Fibroblast of the conjunctiva (primary cell): ENCODE measurements at regions not wholly inside any gene's neighbourhood (a gene's known extent, or its start where the extent isn't known, plus 50 kb on each side); places are given as distances from the start of the nearest gene placed in this dataset.
"Not testable (repeated sequence)": the region's sequence is repeated elsewhere in the genome, so short reads cannot be mapped to it uniquely, and the experiment has no call there.

ENCODE experiments used
- DNase-seq: peaks from one replicate; pipeline ENCODE4 v3.0.0-alpha.2; 2010; ENCODE audit warnings: low read depth

DNA sequence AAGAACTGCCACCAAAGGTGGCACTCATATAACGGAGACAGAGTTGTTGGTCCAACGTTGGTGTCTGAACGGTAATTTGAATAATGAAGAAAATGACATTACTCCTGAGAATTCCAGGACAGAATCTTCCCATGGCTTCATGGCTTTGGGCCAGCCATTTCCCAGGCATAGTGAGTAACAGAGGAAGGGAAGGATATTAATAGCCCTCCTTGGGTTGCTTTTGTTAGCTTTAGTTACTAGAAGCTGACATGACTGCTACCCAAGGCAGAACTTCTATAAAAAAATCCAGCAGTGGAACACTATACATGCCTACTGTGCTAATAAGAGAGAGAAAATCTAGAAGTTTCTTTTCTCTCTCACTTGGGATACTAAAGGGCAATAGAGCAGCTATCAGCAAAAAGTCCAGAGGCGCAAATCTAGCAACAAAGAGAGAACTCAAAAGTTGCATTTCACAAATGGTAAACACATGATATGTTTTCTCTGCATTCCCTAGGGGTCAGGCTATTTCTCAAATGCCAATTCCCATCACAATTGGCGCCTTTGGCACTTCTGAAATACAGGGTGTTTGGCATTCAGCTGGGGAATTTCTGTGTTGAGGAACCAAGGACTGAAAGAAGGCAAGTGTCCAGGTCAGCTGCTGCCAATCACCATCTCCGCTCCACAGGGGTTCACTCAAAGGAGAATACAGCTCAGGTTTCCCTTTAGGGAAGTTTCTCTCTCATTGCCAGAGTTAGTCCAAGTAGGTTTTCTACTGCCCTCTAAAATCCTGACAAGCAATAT, 160.8 kb upstream of the KYNU start:
- DNase-seq = no peak

DNA sequence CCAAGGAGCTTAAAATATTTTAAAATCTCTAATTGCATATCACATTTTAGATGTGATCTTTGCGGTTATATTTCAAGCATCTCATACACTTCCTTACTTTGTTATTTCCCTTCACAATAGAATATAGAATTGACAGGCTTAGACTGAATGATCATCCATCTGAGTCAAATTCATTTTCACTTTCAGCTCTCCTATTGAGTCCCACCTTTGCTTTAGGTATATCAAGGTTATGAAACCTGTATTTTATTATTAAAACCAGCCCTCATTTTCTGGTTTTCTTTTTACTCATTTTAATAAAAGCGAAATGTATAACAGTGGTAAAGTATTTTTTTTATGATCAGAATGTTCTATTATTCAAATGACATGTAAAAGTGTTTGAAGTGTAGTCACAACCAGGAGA, 162.9 kb upstream of the KYNU start:
- DNase-seq = no peak

DNA sequence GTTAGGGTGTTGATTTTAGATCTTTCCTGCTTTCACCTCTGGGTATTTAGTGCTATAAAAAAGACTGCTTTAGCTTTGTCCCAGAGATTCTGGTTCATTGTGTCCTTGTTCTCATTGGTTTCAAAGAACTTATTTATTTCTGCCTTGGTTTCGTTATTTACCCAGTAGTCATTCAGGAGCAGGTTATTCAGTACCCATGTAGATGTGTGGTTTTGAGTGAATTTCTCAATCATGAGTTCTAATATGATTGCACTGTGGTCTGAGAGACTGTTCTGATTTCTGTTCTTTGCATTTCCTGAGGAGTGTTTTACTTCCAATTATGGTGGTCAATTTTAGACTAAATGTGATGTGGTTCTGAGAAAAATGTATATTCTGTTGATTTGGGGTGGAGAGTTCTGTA, 167.1 kb upstream of the KYNU start:
- no peak for DNase-seq

DNA sequence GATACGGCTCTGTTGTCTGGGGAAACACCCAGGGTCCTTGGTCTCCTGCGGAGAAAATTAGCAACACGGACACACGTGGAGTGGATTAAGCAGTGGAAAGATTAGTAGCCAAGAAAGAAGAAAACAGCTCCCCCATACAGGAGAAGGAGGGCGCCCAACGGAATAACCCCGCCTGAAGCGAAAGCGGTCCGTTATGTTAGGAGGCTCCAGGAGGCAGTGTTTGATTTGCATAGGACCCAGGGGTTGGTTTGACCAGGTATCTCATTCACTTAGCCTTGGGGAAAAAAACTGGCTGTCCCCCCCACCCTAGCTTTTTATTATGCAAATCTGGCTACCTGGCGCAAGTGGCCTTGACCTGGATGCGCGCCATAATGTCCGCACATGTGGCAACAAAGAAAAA, 170.1 kb upstream of the KYNU start:
- DNase-seq = no peak

DNA sequence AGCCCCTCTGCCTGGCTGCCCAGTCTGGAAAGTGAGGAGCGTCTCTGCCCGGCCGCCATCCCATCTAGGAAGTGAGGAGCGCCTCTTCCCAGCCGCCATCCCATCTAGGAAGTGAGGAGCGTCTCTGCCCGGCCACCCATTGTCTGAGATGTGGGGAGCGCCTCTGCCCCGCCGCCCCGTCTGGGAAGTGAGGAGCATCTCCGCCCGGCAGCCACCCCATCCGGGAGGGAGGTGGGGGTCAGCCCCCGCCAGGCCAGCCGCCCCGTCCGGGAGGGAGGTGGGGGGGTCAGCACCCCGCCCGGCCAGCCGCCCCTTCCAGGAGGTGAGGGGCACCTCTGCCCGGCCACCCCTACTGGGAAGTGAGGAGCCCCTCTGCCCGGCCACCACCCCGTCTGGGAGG, 175.1 kb upstream of the KYNU start:
- DNase-seq = not testable (repeated sequence)

DNA sequence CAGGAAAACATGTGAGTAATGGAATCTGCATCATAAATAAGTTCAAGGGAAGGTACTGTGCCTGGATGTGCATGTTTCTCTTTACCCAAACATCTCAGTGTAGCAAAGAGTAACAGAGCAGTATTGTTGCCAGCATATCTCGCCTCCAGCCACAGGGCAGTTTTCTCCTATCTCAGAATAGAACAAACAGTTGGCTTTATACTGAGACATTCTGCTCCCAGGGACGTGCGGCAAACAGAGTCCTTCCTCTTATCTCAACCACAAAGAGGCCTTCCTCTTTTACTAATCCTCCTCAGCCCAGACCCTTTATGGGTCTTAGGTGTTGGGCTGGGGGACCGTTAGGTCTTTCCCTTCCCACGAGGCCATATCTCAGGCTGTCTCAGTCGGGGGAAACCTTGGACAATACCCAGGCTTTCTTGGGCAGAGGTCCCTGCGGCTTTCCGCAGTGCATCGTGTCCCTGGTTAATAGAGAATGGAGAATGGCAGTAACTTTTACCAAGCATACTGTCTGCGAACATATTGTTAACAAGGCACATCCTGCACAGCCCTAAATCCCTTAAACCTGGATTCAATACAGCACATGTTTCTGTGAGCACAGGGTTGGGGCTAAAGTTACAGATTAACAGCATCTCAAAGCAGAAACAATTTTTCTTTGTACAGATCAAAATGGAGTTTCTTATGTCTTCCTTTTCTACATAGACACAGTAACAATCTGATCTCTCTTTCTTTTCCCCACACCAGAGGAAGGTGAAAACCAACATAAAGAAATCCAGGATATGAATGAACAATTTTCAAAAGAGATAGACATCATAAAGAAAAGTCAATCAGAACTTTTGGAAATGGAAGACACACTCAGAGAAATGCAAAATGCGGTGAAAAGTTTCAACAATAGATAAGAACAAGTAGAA, 181.9 kb upstream of the KYNU start:
- DNase-seq = not testable (repeated sequence)

DNA sequence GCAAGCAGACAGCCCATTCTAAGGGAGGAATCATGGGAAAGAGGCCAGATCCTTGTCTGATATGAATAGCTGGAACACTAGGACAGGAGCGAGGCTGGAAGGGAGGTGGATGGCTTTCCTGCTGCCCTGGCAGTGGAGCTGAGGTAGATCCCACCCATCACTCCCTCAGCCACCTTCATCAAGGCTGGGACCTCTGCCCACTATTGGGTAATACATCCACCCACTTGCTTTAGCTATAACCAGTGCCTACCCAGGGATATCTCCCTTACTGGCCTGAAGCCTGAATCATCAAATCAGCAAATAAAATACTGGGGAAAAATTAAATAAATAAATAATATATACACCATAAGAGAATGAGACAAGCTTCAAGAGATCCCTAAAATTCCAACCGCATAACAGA, 183.2 kb upstream of the KYNU start:
- no peak for DNase-seq

DNA sequence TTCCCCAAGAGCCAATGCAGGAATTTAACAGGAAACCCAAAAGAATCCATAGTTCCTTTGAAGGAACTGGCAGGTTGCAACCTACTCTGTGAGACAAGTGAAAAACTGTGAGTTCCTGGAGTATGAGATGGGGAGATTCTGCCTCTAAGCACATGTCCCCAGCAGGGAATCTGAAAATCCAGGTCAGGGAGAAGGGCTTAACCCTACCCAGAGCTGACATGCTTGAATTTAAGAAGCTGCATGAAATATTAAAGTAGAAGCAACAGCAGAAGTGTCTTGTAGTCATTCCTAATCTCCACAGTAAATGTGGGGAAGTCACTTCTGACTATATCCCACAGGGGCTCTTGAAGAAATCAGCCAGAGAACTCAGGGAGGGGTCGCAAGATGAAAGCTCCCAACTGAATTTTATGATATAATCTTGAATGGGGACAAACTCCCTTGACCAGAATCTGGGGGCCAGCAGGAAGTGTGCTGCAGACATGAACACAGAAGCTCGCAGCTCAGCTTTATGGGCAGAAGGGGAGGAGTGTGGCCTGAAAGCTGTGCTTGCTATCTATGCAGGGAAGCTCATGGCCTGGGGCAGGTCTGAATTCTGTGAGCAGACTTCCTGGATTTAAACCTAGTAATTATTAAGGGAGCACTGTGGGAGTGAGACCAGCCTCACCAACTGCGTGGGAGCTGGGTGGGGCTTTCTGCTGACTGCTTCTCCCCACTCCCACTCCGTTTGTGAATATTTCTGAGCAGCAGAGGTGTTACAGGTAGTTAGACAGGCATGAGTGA, 184.1 kb upstream of the KYNU start:
- DNase-seq = no peak

DNA sequence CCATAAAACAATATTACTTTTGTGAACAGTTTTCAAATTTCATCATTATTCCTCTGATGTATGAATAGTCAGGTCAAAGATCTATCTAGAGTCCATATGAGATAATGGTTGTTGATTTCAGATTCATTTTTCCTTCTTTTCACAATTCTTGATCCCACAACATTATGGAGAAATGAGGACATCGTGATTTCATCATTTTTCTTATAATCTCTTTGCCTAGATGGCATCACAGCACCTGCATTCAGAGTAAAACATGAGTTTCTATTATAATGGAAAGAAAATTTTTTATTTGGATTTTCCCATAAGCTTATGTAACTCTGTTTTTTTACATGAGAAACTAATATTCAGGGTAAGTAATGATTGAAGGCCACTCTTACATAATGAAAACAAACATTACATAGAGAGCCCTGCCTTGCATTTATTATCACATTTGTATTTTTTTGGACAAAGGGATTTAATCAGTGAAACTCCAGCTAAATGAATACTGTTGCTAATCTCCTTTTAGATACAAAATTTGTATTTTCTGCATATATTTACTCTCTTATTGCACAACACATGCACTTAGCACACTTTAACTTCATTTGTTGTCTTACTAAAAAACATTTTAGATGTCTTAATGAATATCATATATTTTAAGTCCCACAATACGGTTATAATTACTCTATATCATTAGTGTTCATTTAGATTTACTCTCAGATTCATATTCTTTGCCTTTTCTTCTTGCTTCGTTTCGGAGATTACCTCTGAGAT, 188.4 kb upstream of the KYNU start:
- no peak for DNase-seq

DNA sequence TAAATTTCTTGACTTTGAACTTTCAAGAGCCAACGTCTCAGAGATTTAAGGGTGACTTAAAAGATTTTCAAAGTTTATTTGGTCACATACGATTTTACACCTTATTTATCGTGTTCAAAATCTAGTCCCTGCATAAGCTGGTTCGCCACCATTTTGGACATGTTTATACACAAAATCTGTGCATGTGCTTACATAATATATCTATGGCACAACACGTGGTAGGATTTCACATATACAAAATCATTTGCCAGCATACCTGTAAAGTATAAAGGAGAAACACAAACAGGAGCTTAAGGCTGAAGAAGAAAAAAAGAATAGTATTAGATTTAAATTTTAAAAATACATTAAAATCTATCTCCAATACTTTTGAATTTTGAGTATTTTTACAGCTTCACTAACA, 190.0 kb upstream of the KYNU start:
- no peak for DNase-seq

DNA sequence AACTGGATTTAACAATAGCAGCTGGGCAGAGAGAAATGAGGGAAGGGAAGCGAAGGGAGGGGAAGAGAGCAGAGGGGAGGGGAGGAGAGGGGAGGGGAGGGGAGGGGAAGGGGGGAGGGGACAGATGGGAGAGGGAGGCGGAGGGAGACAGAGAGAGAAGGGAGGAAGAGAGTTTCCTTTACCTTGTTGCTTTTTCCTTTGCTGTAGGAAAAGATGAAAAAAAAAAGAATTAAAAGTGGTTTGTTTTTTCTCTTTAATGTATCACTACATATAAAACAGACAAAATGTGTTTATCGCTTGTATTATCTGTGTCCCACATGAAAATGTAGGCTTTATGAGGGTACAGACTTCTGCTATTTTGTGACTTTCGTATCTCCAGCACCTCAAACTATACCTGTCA, 190.4 kb upstream of the KYNU start:
- DNase-seq = no peak

DNA sequence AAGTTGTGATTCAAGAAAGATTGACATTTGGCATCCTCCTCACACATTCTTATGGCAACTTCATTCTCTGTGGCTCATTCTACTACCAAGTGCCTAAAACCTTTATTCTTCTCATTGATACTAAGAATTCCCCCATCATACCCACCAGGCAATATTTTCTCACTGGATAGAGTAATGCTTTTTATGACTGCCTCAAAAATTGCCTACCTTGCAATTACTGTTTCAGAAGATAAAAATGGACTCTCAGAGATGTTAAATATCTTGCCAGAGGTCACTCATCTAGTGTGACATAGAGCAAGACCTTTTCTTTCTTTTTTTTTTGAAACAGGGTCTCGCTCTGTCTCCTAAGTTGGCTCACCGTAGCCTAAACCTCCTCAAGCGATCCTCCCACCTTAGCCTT, 192.8 kb upstream of the KYNU start:
- DNase-seq = no peak

DNA sequence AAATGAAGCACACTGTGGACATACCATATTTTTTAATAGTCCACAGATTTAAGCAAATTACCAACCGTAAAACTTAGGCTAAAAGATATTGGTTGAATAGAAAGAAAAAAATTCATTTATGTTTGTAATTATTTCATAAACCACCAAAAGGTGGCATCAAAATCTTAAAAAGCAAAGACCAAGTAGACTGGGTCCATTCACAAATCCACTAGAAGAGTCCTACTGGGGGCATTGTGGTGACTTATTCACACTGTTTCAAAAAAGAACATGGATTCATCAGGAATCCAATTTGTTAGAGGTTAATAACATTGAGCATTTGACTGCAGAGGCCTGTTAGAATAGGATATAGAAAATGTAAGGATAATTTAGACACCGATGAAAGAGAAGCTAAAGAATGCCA, 194.9 kb upstream of the KYNU start:
- peak; percentile 5 for DNase-seq

DNA sequence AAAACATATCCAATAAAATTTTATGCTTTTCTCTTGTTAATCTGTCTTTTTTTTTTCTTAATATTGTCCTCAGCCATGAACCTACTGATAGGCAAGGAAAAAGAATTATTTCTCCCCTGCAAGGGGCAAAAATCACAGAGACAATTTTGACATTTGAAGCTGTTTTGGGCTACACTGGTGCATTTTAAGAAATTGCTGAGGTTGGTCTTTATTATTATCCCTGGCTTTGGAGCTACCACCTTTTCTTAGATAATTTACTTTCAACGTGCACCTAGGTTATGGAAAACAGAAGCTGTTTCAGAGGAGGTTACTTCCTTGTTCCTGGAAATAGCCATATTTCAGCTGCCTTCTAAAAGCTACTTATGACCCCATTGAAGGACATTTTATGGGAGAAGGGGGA, 195.5 kb upstream of the KYNU start:
- no peak for DNase-seq

DNA sequence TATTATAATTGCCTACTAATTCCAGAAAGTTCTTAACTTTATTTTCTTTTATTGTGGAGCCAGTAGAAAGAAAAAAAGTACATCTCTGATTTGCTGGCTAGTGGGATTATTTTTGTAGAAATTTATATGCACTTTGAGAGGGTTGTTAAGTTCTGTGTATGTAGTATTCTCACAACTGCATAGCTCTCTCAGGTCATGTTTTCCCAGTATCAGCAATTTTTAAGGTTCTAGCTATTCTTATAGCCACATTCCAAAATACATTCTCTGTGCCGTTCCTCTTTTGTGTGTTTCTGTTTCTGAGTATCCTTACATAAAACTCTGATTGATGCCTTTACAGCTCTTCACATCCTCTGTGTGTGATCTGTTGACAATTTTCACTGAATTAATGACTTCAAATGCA, 199.3 kb upstream of the KYNU start:
- DNase-seq = no peak

DNA sequence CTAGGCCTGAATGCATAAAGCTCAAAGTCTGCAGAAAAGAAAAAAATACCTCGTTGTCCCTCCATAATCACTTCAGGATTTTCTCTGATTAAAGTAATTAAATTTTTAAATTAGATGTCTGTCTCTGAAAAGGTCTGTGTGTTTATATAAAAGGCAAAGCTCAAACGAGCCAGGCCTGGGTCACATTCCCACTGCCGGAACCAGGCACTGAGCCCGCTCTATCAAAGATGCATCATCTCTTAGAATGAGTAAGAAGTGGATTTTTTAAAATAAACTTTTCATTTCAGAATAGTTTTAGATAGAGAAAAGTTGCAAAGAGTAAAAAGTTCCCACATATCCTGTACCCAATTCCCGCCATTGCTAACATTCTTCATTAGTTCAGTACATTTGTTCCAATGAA, 202.1 kb upstream of the KYNU start:
- no peak for DNase-seq

DNA sequence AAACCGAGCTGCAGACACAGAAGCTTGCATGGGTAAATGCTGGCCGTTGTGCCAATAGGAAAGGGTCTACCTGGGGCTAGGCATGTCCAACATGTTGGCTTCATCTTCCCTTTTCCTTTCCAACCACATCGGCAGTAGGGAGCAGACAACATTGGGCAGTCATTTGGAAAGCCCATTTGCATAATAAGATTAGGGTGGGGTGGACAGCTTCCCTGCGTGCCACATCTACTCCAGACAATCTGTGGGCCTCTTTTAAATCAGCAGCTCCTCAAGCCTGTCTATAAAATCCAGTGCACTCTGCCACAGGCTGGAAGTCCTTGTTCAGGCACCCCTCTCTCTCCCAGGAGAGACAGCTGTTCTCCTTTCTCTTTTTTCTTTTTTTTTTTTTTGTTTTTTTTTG, 203.6 kb upstream of the KYNU start:
- DNase-seq = no peak

DNA sequence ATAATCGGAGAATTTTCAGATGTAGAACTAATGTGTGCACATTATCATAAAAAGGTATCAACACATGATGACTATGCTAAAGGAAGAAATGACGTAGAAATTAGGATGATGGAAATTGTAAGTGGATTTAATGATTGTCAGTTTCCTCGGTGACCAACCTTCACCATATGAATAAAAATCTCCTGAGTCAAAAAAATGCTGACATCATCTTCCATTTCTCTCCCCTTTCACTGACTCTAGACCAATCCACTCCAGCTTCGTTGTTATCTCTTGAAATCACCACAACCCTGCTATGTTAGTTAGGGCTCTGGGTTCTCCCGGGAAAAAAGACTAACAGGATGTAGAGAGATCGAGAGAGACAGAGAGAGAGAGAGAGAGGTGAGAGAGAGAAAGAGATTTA, 204.8 kb upstream of the KYNU start:
- DNase-seq = no peak

DNA sequence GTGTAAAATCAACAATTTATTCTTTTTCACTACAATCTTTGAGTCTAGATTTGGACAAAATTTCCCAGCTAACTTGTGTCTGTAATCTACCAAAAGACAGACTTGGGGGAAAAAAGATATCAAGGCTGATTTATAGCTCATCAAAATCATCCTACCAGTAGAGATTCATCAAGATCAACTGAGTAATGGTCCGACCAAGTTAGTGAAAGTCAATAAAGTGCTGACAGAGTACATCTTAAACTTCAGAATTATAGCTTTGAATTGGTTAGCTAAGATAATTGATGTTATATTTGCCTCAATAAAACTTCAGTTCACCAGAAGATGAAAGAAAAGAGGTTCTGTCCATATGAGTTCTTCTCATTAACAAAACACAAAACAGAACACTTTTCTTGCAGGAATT, 207.1 kb upstream of the KYNU start:
- no peak for DNase-seq

DNA sequence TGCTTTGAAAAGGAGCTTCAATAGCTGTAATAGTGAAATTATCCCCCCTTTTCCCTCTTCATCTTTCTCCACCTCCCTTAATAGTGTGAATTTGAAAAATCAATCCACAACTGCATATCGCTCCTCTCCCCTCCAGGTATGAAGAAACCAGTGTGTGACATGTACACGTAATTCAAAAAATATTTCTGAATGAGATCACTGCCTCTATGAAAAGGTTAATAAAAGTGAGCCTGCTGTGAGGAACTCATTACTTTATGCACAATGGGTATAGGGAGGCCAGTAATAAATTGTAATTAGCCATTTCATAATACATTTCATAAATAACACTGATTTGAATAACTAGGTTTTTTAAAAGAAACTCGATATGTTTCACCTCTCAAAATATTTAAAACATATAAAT, 209.0 kb upstream of the KYNU start:
- no peak for DNase-seq

DNA sequence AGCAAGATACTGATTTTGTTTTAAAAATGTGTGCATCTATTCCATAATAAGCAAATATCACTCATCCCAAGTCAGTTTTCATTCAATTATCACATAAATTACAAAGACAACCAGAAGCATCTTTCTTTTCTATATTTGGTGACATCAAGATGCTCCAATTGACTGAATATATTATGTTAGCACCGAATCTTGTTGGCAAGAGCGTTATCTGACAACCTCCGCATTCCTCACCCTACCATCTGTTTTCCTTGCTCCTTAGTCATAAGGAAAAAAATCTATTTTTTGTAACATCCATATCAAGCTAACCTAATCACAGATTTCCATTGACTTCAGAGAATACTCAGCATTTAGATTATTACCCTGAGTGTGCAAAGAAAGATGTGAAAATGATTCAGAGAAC, 212.2 kb upstream of the KYNU start:
- DNase-seq = no peak

DNA sequence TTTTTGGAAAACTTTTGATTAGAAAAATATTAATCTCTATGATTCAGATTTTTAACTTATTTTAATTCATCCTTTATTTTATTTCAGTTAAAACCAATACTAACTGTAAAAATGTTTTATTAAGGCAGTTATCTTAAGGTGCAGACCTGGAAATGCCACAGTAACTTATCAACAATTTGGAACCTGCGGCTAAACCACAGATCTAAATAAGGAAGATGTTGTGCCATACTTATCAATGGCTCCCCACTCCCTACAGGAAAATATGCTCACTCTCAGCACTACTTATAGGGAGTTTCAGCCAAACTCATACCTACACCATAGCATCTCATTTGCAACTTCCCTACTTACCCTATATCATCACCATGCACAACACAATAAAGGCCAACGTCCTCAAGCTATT, 226.9 kb upstream of the KYNU start:
- no peak for DNase-seq
